ENCODE measurements at regions not wholly inside any gene's neighbourhood (a gene's known extent, or its start where the extent isn't known, plus 50 kb on each side); places are given as distances from the start of the nearest gene placed in this dataset.
"Not testable (repeated sequence)": the region's sequence is repeated elsewhere in the genome, so short reads cannot be mapped to it uniquely, and the experiment has no call there.

DNA sequence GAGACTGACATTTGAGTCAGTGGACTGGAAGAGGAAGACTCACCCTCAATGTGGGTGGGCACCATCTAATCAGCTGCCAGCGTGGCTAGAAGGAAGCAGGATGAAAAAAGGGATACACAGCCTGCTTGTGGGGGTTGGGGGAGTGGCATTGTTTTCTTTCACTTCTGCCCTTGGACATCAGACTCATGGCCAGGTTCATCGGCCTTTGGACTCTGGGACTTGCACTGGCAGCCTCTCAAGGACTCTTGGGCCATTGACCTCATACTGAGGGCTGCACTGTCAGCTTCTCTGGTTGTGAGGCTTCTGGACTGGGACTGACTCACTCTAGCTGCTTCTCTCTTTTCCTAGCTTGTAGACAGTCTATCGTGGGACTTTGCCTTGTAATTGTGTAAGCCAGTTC is 374.9 kb downstream of the TLE1 start:
- TF ChIP-seq, protein P1, sequence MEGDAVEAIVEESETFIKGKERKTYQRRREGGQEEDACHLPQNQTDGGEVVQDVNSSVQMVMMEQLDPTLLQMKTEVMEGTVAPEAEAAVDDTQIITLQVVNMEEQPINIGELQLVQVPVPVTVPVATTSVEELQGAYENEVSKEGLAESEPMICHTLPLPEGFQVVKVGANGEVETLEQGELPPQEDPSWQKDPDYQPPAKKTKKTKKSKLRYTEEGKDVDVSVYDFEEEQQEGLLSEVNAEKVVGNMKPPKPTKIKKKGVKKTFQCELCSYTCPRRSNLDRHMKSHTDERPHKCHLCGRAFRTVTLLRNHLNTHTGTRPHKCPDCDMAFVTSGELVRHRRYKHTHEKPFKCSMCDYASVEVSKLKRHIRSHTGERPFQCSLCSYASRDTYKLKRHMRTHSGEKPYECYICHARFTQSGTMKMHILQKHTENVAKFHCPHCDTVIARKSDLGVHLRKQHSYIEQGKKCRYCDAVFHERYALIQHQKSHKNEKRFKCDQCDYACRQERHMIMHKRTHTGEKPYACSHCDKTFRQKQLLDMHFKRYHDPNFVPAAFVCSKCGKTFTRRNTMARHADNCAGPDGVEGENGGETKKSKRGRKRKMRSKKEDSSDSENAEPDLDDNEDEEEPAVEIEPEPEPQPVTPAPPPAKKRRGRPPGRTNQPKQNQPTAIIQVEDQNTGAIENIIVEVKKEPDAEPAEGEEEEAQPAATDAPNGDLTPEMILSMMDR (IDR thresholded peaks at IDR 0.05; ENCODE audit: low read depth, low read length) = no peak
- TF ChIP-seq, protein P2, sequence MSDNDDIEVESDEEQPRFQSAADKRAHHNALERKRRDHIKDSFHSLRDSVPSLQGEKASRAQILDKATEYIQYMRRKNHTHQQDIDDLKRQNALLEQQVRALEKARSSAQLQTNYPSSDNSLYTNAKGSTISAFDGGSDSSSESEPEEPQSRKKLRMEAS (IDR thresholded peaks at IDR 0.05; ENCODE audit: low read depth, low read length) = no peak
- TF ChIP-seq POLR2A (IDR thresholded peaks at IDR 0.05; ENCODE audit: extremely low read depth, insufficient read length) (no peak), MYC (IDR thresholded peaks at IDR 0.05; ENCODE audit: low read depth, low read length) (no peak)
- DNase-seq (ENCODE audit: low read depth) = no peak
- H3K4me3 ChIP-seq (ENCODE audit: low read depth, low read length) = no peak overlapping the region

DNA sequence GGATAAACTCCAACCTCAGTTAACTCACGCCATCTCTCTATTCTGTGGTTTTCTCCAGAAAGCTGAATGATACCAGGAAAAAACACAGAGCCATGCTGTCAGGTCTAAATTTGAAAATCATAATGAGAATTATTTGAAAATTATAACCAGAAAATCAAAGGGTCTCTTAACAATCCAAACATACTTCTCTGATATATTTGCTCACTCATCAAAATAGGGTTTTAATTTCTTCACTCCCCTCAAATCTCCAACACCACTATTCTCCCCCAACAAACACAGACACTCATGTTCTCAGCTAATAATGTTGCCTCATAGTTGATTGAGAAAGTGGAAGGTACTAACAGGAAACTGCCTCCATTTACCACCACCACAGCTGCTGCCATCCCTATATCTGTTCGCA is 375.5 kb downstream of the TLE1 start:
- H3K4me3 ChIP-seq (ENCODE audit: low read depth, low read length) = no peak overlapping the region
- TF ChIP-seq, protein P1 (IDR thresholded peaks at IDR 0.05; ENCODE audit: low read depth, low read length) = no peak
- TF ChIP-seq, protein P2 (IDR thresholded peaks at IDR 0.05; ENCODE audit: low read depth, low read length) = no peak
- TF ChIP-seq POLR2A (IDR thresholded peaks at IDR 0.05; ENCODE audit: extremely low read depth, insufficient read length) = no peak
- TF ChIP-seq MYC (IDR thresholded peaks at IDR 0.05; ENCODE audit: low read depth, low read length) = no peak
- DNase-seq (ENCODE audit: low read depth) = no peak

DNA sequence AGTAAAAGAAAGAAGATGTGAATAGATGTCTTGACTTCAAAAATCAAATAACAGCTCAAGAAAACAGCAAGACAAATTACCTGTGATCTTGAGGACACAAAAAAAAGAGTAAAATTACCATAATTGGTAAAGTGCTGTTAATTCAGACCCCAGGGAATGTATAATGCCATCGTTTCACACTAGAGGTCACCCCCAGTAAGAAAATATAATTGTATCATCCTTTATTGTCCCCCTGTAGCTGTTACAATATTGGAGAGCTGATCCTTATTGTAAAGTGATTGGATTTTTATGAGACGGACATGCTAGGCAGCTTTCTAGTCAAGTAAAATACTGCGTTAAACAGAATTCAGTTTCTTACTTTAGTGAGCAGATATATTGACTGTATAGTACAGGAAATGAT is 377.0 kb downstream of the TLE1 start:
- no peak for DNase-seq (ENCODE audit: low read depth)
- no peak for TF ChIP-seq MYC (IDR thresholded peaks at IDR 0.05; ENCODE audit: low read depth, low read length)
- TF ChIP-seq POLR2A (IDR thresholded peaks at IDR 0.05; ENCODE audit: extremely low read depth, insufficient read length) = no peak
- TF ChIP-seq, protein P2 (IDR thresholded peaks at IDR 0.05; ENCODE audit: low read depth, low read length) = no peak
- TF ChIP-seq, protein P1 (IDR thresholded peaks at IDR 0.05; ENCODE audit: low read depth, low read length) = no peak

DNA sequence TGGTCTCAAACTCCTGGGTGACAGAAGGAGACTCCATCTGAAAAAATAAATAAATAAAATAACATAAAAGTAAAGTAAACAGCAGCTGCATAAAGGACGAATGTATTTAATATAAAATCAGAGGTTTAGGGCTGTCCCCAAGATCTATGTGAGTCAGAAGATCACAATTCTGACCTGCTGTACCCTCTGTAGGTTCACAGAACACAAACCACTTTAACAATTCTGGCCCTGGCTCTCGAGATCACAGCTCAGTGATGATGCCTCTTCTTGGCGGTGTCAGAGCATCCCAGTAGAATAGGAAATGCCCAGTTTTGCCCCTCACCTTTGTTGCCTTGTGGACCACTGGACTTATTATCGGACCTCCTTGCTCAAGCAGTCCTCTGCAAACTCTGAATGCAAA is 380.9 kb downstream of the TLE1 start:
- no peak for DNase-seq (ENCODE audit: low read depth)
- TF ChIP-seq, protein P2 (IDR thresholded peaks at IDR 0.05; ENCODE audit: low read depth, low read length) = no peak
- TF ChIP-seq POLR2A (IDR thresholded peaks at IDR 0.05; ENCODE audit: extremely low read depth, insufficient read length) (no peak), MYC (IDR thresholded peaks at IDR 0.05; ENCODE audit: low read depth, low read length) (no peak)
- TF ChIP-seq, protein P1 (IDR thresholded peaks at IDR 0.05; ENCODE audit: low read depth, low read length) = no peak
- no peak overlapping the region for H3K4me3 ChIP-seq (ENCODE audit: low read depth, low read length)

More for the DNA sequence above, 377.0 kb downstream of the TLE1 start:
- H3K4me3 ChIP-seq (ENCODE audit: low read depth, low read length) = no peak overlapping the region

DNA sequence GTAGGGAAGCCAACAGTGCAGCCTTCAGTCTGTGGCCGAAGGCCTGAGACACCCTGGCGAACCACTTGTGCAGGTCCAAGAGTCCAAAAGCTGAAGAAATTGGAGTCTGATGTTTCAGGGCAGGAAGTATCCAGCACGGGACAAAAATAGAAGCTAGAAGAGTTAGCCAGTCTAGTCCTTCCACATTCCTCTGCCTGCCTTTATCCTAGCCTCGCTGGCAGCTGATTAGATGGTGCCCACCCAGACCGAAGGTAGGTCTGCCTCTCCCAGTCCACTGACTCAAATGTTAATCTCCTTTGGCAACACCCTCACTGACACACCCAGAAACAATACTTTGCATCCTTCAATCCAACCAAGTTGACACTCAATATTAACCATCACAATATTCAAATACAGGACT is 381.6 kb downstream of the TLE1 start:
- not testable (repeated sequence) for DNase-seq (ENCODE audit: low read depth); H3K4me3 ChIP-seq (ENCODE audit: low read depth, low read length)

DNA sequence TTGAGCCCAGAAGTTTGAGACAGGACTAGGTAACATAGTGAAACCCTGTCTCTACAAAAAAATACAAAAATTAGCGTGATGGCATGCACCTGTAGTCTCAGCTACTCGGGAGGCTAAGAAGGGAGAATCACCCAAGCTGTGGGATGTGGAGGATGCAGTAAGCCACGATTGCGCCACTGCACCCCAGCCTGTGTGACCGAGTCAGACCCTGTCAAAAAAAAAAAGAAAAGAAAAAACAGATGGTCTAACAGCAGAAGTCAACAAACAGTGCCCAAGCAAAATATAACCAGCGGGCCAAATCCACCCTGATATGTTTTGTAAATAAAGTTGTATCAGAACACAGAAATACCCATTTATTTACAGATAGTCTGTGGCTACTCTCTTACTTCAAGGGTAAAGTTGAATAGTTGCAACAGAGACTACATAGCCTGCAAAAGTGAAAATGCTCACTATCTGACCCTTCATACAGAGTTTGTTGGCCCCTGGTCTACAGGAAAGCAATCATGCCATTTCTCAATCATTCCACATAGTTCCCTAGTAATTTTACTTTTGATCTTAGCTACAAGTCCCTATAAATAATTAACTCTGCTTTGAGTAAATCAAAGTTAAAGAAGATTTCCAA is 383.7 kb downstream of the TLE1 start:
- no peak for DNase-seq (ENCODE audit: low read depth)
- TF ChIP-seq MYC (IDR thresholded peaks at IDR 0.05; ENCODE audit: low read depth, low read length) = no peak
- TF ChIP-seq, protein P1 (IDR thresholded peaks at IDR 0.05; ENCODE audit: low read depth, low read length) = no peak
- TF ChIP-seq, protein P2 (IDR thresholded peaks at IDR 0.05; ENCODE audit: low read depth, low read length) = no peak
- no peak for TF ChIP-seq POLR2A (IDR thresholded peaks at IDR 0.05; ENCODE audit: extremely low read depth, insufficient read length)
- no peak overlapping the region for H3K4me3 ChIP-seq (ENCODE audit: low read depth, low read length)
